Upper lobe of left lung (tissue), 4 donors: ENCODE measurements at regions not wholly inside any gene's neighbourhood (a gene's known extent, or its start where the extent isn't known, plus 50 kb on each side); places are given as distances from the start of the nearest gene placed in this dataset.

ENCODE experiments used
- EP300 ChIP-seq, 4 donors: sonication (generic); formaldehyde crosslinking; IDR thresholded peaks; one replicate each; pipeline ENCODE4 v1.5.1; 2017; ENCODE audit warnings: antibody characterized with exemption in 4 of 4, control low read depth in 2 of 4
- POLR2A ChIP-seq, 4 donors: fragments of 450-650 bp; IDR thresholded peaks; one replicate each; pipeline ENCODE4 v1.5.1; 2016 to 2017; ENCODE audit warnings: antibody characterized with exemption in 4 of 4, mild to moderate bottlenecking in 2 of 4
- POLR2AphosphoS5 ChIP-seq, 2 donors: sonication (generic); formaldehyde crosslinking; IDR thresholded peaks; one replicate each; pipeline ENCODE4 v1.5.1; 2017; ENCODE audit warnings: antibody characterized with exemption in 2 of 2
- TF ChIP-seq, protein P1 (sequence below), 6 experiments: fragments of 450-650 bp in 4 of 6; fragments of 200-600 bp in 2 of 6; sonication (generic) in 2 of 6; IDR thresholded peaks; one replicate each; pipeline ENCODE4 v1.5.1; 2016 to 2019; ENCODE audit warnings: antibody characterized with exemption in 6 of 6

DNA sequence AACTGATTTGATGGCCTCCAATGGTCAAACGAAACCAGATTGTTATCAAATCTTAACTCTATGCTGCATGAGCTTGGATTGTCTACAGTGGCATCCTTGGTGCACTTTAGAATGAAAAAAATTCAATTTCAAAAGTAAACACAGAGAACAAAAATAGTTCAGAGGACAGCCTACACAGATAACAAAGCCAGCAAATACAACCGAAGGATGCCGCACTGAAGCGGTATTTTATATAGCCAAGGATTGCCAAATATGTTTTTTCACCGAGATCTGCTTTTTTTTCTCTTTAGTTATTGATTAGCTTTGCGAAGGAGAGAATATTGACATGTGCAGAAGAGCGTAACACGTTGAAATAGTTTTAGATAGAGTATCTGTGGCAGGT, 72.0 kb downstream of the SLC4A3 start:
- TF ChIP-seq, protein P1, sequence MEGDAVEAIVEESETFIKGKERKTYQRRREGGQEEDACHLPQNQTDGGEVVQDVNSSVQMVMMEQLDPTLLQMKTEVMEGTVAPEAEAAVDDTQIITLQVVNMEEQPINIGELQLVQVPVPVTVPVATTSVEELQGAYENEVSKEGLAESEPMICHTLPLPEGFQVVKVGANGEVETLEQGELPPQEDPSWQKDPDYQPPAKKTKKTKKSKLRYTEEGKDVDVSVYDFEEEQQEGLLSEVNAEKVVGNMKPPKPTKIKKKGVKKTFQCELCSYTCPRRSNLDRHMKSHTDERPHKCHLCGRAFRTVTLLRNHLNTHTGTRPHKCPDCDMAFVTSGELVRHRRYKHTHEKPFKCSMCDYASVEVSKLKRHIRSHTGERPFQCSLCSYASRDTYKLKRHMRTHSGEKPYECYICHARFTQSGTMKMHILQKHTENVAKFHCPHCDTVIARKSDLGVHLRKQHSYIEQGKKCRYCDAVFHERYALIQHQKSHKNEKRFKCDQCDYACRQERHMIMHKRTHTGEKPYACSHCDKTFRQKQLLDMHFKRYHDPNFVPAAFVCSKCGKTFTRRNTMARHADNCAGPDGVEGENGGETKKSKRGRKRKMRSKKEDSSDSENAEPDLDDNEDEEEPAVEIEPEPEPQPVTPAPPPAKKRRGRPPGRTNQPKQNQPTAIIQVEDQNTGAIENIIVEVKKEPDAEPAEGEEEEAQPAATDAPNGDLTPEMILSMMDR (IDR thresholded peaks at IDR 0.05) = no peak
- TF ChIP-seq POLR2A (IDR thresholded peaks at IDR 0.05) (no peak), EP300 (IDR thresholded peaks at IDR 0.05) (no peak), POLR2AphosphoS5 (IDR thresholded peaks at IDR 0.05) (no peak)
